LoVo (cell line): ENCODE measurements at regions not wholly inside any gene's neighbourhood (a gene's known extent, or its start where the extent isn't known, plus 50 kb on each side); places are given as distances from the start of the nearest gene placed in this dataset.
"Not testable (repeated sequence)": the region's sequence is repeated elsewhere in the genome, so short reads cannot be mapped to it uniquely, and the experiment has no call there.

ENCODE experiments used
- DNase-seq: peaks from one replicate; pipeline ENCODE4 v3.0.0-alpha.2; 2016; ENCODE audit warnings: low spot score

- no peak for DNase-seq
Measured at GRCh38 chr4:62528874-62529273, 1328.7 kb downstream of the ADGRL3 start.

GRCh38 chr4:62526671-62527070, 1326.5 kb downstream of the ADGRL3 start:
- no peak for DNase-seq

DNA sequence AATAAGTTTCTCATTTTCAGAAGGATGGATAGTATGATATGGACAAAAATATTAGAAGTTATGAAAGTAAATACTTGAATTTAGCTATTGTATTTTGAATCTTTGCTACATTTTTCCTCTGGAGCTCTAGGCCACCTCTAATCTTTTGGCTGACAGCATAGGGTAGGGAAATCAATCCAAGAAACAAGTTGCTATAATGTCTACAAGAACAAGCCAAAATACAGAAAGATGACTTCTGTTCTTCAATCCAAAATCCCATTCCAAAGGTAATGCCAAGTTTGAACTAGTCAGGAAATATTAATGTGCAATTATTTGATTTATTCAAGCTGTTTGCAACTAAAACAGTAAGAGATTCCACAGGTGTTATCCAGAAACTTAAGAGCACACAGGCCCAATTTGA, 1323.1 kb downstream of the ADGRL3 start:
- DNase-seq: no peak

DNA sequence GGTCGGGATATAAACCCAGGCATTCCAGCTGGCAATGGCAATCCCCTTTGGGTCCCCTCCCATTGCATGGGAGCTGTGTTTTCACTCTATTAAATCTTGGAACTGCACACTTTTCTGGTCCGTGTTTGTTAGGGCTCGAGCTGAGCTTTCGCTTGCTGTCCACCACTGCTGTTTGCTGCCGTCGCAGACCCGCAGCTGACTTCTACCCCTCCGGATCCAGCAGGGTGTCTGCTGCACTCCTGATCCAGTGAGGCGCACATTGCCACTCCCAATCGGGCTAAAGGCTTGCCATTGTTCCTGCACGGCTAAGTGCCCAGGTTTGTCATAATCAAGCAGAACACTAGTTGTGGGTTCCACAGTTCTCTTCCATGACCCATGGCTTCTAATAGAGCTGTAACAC, 1322.1 kb downstream of the ADGRL3 start:
- DNase-seq: no peak

DNA sequence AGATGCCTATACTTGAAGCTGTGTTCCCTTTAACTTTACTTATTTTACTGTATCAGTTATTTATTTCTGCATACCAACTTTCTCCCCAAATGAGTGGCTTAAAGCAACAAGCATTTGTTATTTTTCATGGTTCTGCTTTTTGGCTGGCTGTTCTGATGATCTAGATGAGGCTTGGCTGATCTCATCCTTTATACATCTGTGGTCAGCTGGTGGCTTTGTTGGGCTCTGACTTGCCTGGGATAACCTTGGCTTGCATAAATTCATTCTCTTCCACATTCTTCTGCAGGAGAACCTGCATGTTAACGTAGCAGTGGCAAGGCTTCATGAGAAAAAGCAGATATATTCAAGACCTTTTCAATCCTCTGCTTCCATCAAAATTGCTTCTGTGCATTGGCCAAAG, 1317.6 kb downstream of the ADGRL3 start:
- no peak for DNase-seq

DNA sequence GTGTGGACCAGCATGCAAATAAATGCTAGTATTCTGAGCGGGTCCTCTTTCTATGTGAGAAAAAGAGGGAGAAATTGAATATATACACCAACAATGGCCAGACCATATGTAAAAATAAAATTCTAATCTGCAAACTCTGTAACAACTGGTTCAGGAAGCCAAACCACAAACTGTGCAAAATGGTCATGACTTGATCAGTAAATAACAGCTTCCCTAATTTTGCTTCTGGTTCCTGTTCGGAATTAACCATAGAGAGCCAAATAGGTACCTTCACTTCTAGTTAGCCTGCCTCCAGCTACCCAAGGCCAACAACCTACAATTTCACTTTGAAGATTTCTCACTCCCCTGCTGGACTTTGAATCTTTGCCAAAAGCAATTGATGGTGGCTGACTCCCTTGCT, 1313.2 kb downstream of the ADGRL3 start:
- DNase-seq: no peak

- no peak for DNase-seq
Measured at GRCh38 chr4:62512271-62512670, 1312.1 kb downstream of the ADGRL3 start.

- no peak for DNase-seq
Measured at GRCh38 chr4:62510228-62510627, 1310.1 kb downstream of the ADGRL3 start.

DNA sequence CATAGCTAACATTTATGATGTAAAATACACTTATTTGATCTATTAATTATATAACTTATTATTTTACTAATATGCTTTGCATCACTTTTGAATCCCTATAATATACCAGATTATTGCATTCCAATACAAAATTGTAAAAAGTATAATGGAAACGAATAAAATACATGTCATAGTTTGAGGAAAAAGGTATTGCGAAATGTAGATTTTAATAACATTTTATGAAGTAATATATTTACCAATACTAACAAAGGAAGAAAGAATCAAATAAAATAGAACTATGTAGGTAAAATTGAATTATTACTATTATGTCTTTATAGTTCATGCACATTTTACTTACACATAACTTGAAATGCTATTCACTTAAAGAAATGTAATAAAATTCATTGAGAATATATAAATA, 1300.2 kb downstream of the ADGRL3 start:
- no peak for DNase-seq

DNA sequence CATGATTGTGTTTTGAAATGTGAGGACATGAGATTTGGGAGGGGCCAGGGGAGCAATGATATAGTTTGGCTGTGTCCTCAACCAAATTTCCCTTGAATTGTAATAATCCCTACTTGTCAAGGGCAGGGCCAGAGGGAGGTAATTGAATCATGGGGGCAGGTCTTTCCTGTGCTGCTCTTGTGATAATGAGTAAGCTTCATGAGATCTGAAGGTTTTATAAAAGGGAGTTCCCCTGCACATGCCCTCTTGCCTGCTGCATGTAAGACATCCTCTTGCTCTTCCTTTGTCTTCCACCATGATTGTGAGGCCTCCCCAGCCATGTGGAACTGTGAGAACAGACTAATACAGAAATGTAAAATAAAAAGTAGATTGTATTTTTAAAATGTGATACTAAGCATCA, 1294.9 kb downstream of the ADGRL3 start:
- DNase-seq: no peak

DNA sequence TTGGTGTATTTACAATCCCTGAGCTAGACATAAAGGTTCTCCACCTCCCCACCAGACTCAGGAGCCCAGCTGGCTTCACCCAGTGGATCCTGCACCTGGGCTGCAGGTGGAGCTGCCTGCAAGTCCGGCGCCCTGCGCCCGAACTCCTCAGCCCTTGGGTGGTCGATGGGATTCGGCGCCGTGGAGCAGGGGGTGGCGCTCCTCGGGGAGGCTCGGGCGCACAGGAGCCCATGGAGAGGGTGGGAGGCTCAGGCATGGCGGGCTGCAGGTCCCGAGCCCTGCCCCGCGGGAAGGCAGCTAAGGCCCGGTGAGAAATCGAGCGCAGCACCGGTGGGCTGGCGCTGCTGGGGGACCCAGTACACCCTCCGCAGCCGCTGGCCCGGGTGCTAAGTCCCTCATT, 1291.6 kb downstream of the ADGRL3 start:
- not testable (repeated sequence) for DNase-seq

DNA sequence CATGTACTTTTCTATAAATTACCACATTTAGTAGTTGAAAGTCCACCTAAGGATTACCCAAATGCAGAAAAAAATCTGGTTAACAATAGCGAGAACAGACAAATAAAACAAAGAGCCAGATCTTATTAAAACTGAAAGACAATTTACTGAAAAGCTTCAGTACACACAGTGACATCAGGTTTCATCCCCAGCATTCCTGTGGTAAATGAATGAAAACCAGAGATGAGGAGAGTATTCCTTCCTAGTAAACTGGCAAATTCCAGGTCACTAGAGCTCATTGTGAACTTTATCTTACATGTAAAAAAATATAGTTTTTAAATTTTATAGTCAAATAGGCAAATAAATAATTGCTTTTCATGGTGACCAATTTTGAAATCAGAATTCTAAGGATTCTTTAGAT, 1290.5 kb downstream of the ADGRL3 start:
- no peak for DNase-seq

- DNase-seq: no peak
Measured at GRCh38 chr4:62487016-62487415, 1286.9 kb downstream of the ADGRL3 start.

GRCh38 chr4:62484357-62484756, 1284.2 kb downstream of the ADGRL3 start:
- DNase-seq: no peak

GRCh38 chr4:62482355-62482754, 1282.2 kb downstream of the ADGRL3 start:
- DNase-seq: no peak

DNA sequence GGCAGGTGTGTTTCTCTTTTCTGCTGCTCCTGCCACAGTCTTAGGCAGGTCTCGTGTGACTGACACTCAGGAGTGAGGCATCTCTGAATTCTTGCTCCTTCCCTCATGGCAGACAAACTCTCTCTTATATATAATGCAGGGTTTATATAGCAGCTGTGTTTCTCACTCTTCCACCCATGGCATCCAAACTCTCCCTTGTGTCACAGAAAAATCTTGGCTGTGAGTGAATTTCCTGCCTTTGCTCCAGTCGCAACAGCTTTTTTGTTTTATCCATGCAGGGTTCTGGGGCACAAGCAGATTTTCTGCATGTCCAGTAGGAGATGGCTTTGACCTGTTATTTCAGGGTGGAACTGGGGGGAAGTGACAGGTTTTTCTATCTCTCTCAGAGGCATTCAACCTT, 1275.5 kb downstream of the ADGRL3 start:
- DNase-seq: no peak

GRCh38 chr4:62474802-62475201, 1274.7 kb downstream of the ADGRL3 start:
- DNase-seq: no peak

- no peak for DNase-seq
Measured at GRCh38 chr4:62471021-62471420, 1270.9 kb downstream of the ADGRL3 start.

GRCh38 chr4:62470421-62470983, 1270.4 kb downstream of the ADGRL3 start:
- no peak for DNase-seq

DNA sequence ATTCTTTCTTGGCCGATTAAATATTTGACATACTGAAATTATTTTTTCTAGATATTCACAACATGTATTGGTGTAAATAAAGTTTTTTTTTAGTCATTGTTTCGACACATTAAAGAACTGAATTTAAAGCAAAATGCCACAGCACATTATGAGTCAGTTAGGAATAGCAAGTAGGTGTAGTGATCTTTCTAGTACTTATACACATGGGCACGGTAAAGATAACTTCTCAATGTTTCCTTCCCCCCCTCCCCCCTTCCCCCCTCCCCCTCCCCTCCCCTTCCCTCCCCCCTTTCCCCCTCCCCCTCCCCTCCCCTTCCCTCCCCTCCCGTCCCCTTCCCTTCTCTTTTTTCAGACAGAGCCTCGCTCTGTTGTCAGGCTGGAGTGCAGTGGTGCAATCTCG, 1269.9 kb downstream of the ADGRL3 start:
- DNase-seq: no peak

DNA sequence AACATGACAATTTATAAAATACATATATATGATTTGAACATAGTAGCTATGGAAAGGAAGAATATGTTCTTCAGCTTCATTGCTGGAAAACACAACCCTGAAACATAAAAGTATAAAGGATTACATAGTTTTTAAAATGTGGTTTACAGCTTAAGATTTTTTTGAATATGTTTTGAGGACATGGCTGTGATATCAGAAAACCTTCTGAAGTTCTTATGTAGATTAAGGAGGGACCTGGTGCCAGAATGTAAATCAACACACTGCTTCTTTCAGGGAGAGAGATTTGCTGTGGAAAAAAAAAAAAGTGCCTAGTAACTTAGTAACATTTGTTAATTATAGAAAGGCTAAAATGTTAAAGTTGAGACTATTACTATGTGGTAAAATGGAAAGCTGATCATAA, 1261.8 kb downstream of the ADGRL3 start:
- no peak for DNase-seq

DNA sequence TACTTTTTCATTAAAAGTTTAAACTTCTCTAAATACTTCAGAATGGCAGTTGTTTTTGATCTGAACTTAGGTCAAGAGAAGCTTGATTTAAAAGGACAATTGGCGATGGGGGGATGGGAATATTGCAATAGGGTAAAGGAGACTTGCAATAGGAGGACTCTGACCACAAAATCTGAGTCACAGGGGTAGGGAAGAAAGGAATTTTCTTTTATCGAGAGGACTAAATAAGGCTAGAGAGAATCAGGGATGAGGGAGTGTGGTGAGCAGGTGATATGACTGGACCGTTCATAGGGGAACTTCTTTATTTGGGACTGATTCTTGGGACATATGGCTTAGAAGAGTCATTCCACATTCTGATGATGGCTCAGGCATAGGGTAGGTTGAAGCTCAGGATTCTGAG, 1260.2 kb downstream of the ADGRL3 start:
- no peak for DNase-seq

- DNase-seq: peak; percentile 9
Measured at GRCh38 chr4:62457356-62457755, 1257.2 kb downstream of the ADGRL3 start.

DNA sequence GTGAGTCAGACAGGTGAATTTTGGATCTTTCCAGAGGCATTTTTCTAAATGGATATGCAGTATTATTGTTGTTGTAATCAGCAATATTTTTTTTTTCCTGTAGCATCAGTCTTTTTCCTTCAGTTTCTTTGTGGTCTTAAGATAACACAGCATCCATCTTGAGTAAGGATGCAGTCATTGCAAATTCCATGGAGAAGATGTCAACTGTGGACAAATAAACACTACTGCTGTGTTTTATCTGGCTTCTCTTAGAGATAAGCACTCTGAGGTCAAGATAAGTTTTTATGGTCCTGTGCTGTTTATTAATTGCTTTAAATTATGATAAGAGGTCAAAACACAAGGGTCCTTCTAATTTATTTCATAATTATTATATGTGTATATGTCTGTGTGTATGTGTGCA, 1255.7 kb downstream of the ADGRL3 start:
- no peak for DNase-seq

- DNase-seq: no peak
Measured at GRCh38 chr4:62454535-62454934, 1254.4 kb downstream of the ADGRL3 start.
